Mammary epithelial cell (primary cell): ENCODE measurements at regions not wholly inside any gene's neighbourhood (a gene's known extent, or its start where the extent isn't known, plus 50 kb on each side); places are given as distances from the start of the nearest gene placed in this dataset.

Source experiments
- CTCF ChIP-seq, 2 donors: IDR thresholded peaks in 1 of 2; conservative IDR thresholded peaks in 1 of 2; 2 replicates each; pipeline ENCODE4 v1.5.1; 2011 to 2012; ENCODE audit warnings: inconsistent platforms in 2 of 2, low read length in 2 of 2, mild to moderate bottlenecking in 2 of 2, control low read depth in 1 of 2, low read depth in 1 of 2; ENCODE audit not compliant: insufficient read depth in 1 of 2; ENCODE audit errors: extremely low read depth in 1 of 2
- EZH2 ChIP-seq: IDR thresholded peaks from 2 replicates; pipeline ENCODE4 v1.6.1; 2012; ENCODE audit warnings: low read length, inconsistent platforms, borderline replicate concordance

GRCh38 chr7:67854221-67855178 is 857.9 kb downstream of the TYW1 start:
- TF ChIP-seq CTCF (conservative IDR thresholded peaks at IDR 0.05 in 1 of 2, IDR thresholded peaks at IDR 0.05 in 1 of 2; ENCODE audit: extremely low read depth in 1 of 2, insufficient read depth in 1 of 2, low read depth in 1 of 2, low read length in 2 of 2) (no peak), EZH2 (no peak)
